NCI-H2029 treated with DMSO at 0.1 percent for 48 hours (cell line): ENCODE measurements at regions not wholly inside any gene's neighbourhood (a gene's known extent, or its start where the extent isn't known, plus 50 kb on each side); places are given as distances from the start of the nearest gene placed in this dataset.
A peak's percentile ranks its signal among the peaks of the same experiment; 100 is the strongest.
"Not testable (repeated sequence)": the region's sequence is repeated elsewhere in the genome, so short reads cannot be mapped to it uniquely, and the experiment has no call there.

Experiments
- DNase-seq: peaks from one replicate; lab custom pipeline; 2025; lab: John Stamatoyannopoulos, UW

DNA sequence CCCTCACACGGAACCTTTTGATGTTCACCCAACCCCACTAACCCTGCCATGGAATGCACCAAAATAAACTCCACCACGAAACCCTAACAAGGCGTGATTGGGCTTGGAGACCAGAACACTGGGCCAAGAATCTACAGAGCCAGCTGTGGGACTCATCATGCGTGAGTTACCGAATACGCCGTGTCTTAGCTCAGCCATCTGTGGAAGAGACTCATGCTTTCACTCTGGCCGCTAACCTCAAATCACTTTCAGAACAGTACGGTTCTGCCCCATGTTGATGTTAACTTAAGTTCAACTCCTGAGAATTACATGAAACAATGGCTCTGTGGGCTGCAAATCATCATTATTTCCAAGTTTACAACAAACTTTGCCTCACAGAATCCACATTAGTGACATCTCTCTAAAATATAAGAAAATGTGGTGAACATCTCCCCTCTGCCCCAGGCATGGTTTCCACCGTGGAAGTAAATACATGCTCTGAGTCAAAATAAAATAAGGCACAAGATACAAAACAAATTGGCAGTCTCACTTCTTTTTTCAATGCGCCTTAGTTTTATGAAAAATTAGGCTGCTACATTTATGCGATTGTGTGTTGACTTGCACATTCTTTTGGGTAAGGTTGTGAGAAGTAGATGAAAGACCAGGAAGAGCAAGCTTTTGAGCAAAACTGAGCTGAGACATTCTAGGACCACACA is 308.9 kb upstream of the EXOC2 start:
- DNase-seq = no peak

DNA sequence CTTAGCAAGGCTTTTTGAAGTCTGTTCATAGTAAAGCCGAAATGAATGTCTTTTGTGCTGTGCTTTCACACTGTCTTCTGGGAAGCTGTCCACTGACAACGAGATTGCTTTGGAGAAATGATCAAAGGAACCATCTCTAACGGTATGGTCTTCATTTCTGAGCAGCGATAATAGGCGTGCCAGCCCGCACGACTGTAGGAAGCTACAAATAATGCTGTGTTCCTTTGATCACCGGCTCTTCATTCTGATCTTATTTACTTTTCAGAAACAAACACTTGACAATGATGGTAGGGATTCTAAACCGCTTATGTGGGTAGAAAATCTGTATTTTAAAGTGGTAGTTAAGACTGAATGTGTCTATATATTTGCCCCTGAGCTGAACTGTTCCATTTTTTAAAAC is 306.6 kb upstream of the EXOC2 start:
- DNase-seq = peak; percentile 67

DNA sequence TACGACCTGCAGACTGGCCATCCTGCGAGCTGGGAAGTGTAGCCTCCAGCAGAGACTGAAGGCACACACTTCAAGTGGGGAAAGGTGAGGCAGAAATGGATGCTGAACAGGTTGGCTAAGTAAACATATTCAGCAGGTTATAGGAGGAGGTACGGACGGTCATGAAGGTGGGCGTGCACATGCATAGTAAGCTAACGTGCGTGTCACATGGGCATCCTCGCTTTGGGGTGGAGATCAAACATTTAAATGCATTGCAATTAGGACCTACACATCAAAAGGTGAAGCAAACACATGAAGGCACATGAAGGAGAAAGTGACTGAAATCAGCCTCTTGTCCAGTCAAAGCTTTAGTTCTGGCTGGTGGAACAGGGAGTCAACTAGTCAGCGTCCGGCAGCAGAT is 305.6 kb upstream of the EXOC2 start:
- DNase-seq = no peak

DNA sequence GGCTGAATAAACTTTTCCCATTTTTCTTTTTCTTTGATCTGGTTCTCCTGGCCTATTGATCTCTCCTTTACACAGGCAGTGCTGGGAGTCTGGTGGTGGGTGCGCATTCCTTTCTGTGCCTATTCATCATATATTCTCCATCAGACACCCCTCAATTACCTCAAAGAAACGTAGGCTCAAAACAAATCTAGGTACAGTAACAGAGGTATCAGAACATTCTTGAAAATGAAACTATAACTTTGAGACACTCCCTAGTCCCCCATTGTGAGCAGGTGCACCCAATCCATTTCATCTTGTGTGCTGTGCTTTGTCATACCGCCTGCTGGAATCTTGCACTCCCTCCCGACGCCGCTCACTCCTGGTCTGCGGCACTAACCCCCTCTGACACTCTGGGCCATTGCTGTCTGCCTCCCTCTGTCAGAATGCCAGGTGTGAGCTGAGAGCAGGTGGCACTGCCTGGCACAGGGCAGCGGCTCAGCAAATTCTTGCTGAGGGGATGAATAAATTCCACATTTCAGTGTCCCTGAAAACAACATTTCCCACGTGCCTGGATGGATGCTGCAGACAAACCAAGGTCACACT is 303.4 kb upstream of the EXOC2 start:
- no peak for DNase-seq

DNA sequence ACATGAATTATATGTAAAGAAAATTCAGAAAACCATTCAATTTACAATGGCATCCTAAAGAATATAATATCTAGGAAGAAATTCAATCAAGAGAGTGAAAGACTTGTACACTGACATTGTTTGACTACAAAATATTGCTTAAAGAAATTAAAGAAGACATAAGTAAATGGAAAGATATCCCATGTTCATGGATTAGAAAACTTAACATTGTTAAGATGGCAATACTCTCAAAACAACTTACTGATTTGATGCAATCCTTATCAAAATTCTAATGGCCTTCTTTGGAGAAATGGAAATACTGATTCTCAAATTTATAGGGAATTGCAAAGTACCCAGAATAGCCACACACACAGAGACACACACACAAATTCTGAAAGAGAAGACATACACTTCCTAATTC is 298.3 kb upstream of the EXOC2 start:
- no peak for DNase-seq

DNA sequence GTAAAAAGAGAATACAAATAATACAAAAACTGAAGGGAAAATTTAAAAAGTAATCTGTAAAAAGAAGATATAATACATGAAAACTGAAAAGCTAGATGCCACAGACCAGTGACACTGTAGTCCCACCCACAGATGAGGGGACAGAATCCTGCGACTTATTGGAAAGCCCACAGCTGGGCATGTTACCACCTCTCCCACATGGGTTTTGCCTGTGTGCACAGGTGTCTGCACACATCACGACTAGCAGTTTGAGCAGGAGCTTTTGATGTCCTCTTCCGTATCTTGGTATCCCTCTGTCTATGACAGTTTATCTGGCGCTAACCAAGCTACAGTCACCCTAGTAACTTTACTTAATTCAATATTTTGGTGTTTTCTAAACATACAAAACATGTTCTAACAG is 291.1 kb upstream of the EXOC2 start:
- no peak for DNase-seq

DNA sequence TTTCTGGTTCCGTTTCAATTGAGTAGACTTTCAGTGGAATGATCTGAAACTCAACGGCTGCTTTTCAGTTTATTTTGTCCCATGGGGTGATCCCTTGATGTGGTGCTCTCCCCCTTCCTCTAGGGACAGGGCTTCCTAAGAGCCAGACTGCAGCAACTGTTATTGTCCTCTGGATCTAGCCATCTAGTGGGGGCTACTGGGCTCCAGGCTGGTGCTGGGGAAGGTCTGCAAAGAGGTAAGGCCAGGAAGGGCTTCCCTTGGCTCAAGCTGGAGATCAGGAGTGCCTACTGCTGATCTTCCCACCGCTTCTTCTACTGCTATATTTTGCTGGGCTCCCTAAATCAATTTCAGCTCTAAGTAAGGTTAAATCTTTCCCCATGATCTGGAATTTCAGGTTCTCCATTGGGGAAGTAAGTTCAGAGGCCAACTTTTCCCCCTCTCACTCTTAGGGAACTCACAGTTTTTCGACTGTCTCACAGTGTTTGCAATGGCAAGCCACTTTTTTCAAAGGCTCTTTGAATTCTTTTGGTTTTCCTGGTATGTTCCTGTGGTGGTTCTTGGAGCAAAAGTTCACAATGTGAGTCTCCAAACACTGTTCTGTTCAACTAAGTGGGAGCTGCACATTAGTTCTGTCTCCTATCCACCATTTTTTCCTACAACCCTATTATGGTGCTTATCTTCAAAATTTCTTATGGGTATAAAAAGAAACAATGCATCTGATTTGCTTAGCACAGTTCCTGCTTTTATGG is 286.2 kb upstream of the EXOC2 start:
- no peak for DNase-seq

DNA sequence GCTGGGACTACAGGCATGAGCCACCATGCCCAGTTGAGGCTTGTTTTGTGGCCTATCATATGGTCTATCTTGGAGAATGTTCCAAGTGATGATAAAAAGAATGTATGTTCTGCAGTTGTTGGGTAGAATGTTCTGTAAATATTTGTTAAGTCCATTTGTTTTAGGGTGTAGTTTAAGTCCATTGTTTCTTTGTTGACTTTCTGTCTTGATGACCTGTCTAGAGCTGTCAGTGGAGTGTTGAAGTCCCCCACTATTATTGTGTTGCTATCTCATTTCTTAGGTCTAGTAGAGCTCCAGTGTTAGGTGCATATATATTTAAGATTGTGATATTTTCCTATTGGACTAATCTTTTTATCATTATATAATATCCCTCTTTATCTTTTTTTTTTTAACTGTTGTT is 284.3 kb upstream of the EXOC2 start:
- DNase-seq = not testable (repeated sequence)

DNA sequence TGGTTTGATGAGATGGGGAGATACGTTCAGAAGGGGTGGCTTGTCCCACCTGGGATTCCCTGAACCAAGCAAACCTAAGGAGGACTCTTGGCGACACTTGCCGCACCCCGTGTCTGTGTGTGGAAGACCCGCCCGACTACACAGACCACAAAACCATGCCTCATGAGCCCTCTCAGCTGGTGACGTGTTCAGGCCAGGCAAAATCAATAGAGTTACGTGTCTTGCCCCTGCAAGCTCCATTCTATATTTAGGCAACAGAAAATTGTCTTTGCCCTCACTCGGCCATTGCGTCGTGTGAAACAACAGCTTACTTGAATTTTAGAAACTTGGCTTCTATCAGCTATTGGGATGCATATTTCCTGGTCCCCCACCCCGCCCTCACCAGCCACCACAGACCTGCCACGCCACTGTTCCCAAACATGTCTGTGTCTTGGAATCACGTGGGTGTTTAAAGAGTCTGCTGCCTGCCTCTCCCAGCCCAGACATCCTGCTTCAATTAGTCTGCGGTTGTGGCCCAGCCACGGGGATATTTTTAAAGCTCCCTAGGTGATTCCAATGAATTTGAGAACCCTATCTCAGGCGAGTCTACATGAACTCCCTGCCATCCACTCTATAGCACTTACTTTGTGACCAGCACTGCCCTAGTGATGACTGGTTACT is 279.2 kb upstream of the EXOC2 start:
- no peak for DNase-seq

DNA sequence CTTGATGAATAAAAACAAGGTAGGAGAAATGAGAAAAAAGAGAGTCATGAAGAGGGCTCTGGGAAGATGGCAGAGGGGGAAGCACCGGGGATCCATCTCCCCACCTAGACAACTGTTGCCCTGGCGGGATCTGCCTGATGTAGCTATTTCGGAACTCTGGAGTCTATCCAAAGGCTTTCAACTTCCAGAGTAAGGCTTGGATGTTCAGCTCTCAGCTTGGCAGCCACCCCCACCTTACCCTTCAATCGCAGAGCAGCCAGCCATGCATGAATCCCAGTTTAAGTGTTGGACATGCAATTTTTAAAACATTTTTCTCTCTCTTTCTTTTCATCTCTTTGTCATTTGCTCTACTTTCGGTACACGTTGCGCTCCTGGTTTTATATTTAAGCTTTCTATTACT is 275.9 kb upstream of the EXOC2 start:
- DNase-seq = no peak

DNA sequence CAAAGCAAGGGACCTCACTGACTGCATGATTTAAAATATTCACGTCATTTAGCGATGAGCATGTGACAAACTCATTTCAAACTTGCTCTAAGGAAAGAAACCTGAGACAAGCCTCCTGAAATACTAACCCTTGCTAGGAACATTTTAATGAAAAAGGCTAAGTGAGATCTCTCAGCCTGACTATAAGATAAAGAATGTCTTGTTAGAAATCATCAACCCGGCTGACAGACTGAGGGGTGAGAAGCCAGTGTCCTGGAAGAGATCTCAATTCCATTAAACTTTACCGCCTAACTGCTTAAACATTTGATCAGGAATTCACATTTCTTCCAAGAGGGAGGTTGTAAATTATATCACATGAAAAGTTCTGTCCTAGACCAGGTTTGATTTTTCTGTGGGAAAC is 274.8 kb upstream of the EXOC2 start:
- no peak for DNase-seq

DNA sequence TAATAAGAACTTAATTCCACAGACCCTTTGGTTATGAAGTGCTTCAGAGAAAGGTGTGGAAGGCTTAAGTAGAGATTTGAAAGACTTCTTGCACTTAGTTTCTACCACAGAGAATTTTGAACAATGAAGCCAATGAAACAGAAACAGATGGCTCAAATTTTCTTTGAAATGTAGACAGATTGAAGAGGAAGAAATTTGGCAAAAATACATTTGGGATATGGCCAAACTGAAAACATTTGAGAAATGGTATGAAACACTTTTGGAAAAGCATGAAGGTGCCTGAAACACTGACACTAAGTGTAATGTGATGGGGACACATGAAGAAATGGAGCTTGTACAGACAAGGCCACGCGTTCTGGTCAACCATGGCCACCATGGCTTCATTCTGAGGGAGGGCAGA is 272.4 kb upstream of the EXOC2 start:
- no peak for DNase-seq

DNA sequence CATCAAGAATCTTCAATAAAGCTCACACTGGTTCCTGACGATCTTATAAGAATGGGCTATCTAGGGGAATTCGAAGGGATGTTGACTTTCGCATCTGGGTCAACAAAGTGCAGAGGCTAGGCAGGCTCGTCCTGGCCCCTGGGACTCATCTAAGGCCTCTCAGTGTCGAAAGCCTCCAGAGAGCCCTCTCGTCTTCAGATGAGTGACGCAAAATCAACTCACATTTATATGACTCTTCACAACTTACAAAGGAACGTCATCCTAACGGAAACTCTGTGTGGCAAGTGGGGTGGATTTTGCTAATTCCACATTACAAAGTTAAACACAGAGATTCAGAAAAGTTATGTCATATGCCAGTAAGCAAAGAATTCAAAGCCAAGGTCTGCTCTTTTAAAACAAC is 270.5 kb upstream of the EXOC2 start:
- DNase-seq = no peak

DNA sequence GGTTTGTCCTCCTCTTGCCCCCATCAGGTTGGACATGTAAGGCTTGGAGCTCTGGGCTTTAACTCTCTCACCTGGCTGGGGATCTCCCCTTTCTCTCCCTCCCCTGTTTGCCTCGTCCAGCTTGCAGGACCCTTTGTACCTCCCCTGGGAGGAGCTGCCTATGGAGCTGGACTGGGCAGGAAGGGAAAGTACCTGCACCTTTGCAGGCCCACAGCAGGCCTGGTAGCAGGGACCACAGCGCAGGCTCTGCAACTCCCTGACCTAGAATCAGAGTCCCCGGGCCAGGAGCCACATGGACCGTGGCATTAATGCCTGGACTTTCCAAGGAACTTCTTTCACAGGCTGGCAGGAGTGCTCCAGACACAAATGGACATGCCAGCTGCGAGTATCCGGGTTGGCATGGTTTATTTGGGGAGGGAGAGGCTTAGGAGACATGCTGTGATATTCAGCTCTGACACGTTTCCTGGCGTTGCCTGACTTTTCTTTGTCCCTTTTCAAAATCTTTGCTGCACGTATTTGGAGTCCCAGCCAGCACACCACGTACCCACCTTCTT is 268.5 kb upstream of the EXOC2 start:
- no peak for DNase-seq

DNA sequence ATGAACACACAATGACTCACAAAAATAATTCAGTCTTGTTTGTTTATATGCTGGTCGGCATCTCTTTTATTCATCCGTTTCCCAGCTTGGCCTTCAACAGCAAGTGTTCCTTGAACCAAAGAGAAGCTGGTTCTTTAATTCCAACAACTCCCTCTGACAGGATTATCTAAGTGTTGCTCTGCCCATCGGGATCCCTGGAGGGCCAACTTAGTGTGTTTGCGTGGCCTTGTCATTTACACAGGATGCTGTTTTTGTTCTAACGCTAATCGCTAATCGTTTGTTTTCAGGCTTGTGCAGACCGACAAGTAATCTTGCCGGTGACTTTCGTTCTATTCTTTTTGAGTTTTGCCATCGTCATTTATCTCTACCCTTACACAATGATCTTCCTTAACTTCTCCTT is 267.4 kb upstream of the EXOC2 start:
- no peak for DNase-seq

DNA sequence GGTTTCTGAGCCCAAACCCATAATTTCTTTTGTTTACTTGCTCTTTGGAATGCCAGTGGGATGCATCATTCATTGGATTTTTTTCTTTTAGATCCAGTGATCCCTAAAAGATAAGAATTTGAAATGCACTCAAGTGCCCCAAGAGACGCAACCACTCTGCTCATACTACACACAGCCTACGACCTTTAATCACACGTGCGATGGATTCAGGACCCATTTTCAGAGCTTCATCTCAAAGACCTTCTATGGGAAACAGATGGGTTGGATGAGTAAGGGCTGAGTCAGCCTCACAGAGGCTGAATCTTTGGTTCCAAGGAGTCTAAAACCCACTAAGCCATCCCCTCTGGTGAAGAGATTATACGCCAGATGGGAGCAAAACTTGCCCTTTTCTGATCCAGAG is 265.5 kb upstream of the EXOC2 start:
- DNase-seq = no peak

DNA sequence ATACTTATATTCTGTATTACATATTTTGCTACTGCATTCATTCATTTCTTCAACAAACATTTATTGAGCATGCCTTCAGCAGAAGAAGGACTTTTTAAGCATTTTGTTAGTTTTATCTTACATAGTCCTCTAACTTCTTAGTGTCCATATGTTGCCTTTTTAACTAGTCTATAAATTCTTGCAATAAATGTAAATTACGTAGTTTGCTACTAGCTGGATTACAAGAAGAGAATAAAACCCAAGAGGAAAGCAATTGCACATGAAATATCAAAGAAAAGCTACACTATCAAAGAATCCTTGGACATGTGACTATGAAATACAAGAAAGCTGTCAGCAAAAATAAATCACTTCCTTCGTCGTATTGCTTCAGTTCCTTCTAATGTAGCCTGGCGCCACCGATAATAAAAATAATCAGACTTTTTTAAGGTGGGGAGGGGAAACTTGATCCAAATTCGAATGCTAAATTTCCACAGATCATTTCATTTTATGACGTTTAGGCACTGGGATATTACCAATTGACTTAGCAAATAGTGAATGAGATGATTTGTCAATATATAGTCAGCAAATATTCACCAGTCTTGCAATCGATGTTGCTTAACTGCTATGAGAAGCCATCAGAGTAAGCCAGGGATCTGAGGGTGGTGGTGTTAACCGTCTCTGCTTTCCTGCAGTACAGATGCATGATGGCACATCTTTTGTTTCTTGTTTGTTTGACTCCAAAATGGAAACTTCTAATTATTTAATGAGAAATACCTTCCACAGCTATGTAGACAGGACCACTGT is 258.7 kb upstream of the EXOC2 start:
- DNase-seq = no peak

DNA sequence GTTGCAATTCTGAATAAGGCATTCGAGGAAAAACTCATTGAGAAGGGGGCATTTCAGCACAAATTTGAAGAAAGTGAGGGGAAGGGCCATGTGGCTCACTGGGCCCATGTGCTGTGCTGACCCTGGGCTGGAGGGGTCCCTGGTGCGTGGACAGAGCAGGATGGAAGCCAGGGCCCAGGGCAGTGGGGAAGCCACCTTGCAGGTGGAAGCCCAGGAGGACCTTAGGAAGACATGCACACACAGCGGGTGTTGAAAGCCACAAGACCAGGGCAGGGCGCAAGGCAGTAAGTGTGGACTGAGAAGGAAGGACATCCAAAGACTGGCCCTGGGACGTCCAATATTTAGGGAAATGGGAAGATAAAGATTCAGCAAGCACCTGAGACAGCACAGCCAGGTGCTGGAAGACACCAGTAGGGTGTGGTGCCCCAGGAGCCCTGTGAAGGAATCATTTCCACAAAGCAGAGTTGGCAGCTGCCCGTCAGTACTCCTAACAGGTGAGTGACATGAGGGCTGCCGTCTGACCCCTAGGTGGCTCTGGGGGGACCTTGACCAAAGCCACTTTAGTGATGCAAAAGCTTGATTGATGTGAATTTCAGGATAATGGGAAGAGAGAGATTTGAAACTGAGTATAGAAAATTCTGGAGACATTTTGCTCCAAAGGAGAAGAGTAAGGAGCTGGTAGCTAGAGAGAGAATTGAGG is 254.4 kb upstream of the EXOC2 start:
- DNase-seq = no peak

DNA sequence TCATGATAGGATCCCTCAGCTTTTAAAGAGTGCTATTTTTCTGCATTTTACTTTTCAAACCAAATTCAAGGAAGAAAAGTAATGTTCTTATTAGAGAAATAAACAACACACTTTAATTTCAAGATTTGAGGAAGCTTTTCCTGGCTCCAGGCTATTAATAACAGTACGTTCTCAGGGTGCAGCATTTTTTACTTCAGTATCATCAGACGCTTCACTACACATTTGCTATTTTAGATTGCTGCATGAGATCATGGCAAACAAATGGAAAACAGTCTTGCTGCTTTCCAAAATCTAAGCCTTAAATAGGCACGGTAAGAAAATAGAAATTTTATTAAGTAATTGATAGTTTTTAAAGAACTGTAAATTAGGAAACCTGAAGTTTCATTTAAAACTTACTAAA is 253.6 kb upstream of the EXOC2 start:
- DNase-seq = no peak

DNA sequence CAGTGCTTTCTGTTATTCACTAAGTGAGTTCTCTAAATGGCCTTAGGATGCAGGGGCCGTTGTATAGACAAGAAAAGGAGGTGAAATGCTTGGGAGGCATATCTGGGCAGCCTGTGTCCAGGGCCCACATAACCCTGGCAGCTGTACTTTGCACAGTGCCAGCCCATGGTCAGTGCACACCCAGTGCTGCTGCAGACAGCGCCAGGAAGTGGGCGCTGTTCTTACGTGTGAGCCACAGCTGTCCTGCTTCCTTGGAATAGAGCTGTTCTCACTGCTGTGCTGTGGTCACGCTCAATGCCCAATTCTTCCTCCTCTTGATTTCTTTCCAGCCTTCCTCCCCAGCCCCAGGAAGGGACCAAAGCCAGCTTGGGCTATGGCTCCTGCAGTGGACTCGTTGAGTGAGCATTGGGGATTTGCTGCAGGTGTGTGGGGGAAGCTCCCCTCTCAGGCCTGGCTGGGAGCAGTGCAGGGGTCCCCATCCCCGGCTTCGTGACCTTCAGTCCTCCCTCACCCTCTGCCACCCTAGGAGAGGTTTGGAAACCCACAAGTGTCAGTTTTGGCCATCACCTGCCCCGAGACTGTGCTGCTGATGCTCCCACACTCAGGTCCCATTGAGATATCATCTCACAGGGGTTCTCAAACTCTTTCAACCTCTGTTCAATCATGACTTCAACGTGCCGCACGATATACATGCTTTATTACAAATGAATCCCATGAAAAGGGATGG is 246.8 kb upstream of the EXOC2 start:
- DNase-seq = no peak

DNA sequence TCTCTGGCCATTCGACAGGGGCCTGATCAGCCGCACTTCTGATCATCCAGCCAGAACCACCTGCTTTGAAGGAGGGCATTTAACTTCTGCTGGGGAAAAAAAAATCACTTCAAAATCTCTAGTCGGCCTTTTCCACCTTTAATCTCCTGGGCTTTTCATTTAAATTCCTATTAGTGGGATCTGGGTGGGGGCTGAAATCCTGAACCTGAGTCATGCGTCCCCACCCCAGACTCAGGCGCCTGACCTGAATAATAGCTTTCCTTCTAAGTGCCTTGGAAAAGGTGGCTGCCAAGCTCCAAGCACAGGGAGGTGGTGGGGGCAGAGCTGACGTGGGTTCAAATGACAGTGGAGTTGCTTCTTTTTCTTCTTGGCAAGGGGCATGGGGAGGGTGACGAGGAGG is 246.0 kb upstream of the EXOC2 start:
- no peak for DNase-seq
